T-helper 2 cell treated with Interferon-gamma antibody and Interleukin-4, amounts not matched to agents 5 μg/mL and 100 μg/mL, for 36 hours (primary cell): ENCODE measurements at regions not wholly inside any gene's neighbourhood (a gene's known extent, or its start where the extent isn't known, plus 50 kb on each side); places are given as distances from the start of the nearest gene placed in this dataset.

Experiments
- DNase-seq: peaks from one replicate; pipeline ENCODE4 v3.0.0; 2021; ENCODE audit warnings: low spot score
- H3K27ac Mint-ChIP-seq: one replicate; pipeline ENCODE4 v1.8.0; 2021; ENCODE audit warnings: mild to moderate bottlenecking, mixed read lengths
- H3K27me3 Mint-ChIP-seq: one replicate; pipeline ENCODE4 v1.8.0; 2021; ENCODE audit warnings: low read depth, mixed read lengths
- H3K36me3 Mint-ChIP-seq: one replicate; pipeline ENCODE4 v1.8.0; 2021; ENCODE audit warnings: low read depth, mixed read lengths
- H3K4me1 Mint-ChIP-seq: one replicate; pipeline ENCODE4 v1.8.0; 2021; ENCODE audit warnings: low read depth, mixed read lengths
- H3K4me3 Mint-ChIP-seq: one replicate; pipeline ENCODE4 v1.8.0; 2022; ENCODE audit warnings: mild to moderate bottlenecking, moderate library complexity, mixed read lengths
- H3K9me3 Mint-ChIP-seq: one replicate; pipeline ENCODE4 v1.8.0; 2021; ENCODE audit warnings: mixed read lengths

DNA sequence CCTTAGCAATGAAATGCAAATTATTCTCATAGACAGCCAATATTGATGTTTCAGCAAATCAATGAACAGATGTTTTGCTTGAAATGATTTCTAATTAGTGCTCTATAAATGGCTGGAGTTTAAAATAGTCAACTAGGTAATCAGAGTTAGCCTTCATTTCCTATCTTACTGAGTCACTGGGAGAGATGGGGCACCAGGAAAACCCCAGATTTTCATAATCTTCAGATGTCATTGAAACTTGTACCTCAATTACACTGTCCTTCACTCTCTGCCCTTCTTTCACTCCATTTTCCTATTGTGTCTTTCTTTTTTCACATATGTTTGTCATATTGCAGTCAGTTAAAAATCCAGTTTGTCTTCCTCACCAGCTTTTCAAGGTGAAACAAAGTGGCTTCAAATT lies 92.7 kb downstream of the C12orf75 start:
- DNase-seq: no peak
- Mint-ChIP-seq H3K4me1 (peaks cover 2% of the 10 kb centered on the region), H3K9me3 (no peaks in the 10 kb centered on the region), H3K27me3 (peaks cover 8% of the 10 kb centered on the region), H3K36me3 (no peaks in the 10 kb centered on the region), H3K27ac (no peak overlapping the region), H3K4me3 (no peak overlapping the region)

DNA sequence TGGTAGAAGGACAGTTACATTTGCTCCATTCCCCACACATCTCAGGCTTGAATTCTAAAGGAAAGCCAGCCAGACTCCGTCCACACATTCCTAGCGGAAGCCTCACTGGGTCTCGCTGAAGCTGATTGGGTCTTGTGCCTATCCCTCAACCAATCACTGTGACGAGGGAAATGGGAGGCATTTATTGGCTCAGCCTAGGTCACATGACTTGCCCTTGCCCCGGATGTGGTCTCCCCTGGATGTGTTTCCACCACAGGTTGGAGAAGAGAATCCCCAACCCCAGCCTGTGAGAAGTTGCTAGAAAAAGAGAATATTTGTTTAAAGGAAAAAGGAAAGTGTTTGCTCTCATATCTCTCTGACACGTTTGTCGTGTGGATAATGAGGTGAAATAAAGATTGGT lies 93.4 kb downstream of the C12orf75 start:
- H3K27ac Mint-ChIP-seq: no peak overlapping the region
- H3K27me3 Mint-ChIP-seq: peaks cover 10% of the 10 kb centered on the region
- no peak for DNase-seq
- H3K4me1 Mint-ChIP-seq: peaks cover 2% of the 10 kb centered on the region
- no peaks in the 10 kb centered on the region for H3K9me3 Mint-ChIP-seq
- H3K4me3 Mint-ChIP-seq: no peak overlapping the region
- H3K36me3 Mint-ChIP-seq: no peaks in the 10 kb centered on the region

DNA sequence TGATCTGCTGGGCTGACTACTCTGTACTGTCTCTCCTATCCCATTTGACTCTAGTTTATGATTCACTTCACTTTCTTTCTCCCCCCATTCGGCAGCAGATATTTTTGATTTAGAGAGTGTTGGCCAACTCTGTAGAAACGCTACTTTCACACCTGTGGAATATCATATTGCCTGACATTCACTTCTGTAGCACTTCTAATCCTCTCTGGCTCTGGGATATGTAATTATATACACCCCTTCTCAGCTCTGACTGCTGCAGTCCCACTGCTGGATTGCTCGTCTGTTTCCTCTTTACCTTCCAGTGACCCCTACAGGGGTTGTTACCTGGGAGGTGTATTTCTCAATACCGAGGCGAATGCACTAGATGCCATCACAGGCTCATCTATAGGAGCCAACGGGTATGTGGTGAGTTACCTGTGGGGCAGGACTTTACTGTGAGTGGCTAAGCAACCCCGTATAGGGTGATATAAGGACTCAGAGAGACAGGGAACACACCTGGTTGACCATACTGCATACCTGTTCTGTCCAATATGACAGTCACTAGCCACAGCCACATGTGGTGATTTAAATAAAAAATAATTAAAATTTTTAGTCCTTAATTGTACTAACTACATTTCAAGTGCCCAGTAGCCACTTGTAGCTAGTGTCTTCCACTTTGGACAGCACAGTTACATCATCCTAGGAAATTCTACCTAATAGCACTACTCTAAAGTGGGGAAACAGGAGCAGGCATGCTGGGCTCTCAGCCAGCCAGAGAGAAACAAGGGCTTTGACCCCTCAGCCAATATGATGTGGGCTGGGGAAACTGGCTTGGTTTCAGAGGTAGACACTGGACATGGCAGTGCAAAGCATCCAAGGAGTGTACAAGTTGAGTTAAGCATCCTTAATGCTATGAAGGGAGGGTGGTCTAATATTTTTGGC lies 95.0 kb downstream of the C12orf75 start:
- DNase-seq: no peak
- Mint-ChIP-seq H3K4me3 (no peak overlapping the region), H3K36me3 (no peaks in the 10 kb centered on the region), H3K27ac (no peak overlapping the region), H3K4me1 (peaks cover 2% of the 10 kb centered on the region), H3K9me3 (no peaks in the 10 kb centered on the region), H3K27me3 (peaks cover 10% of the 10 kb centered on the region)

- peaks cover 12% of the 10 kb centered on the region for H3K27me3 Mint-ChIP-seq
- no peaks in the 10 kb centered on the region for H3K9me3 Mint-ChIP-seq
- H3K4me3 Mint-ChIP-seq: no peak overlapping the region
- peaks cover 2% of the 10 kb centered on the region for H3K4me1 Mint-ChIP-seq
- H3K27ac Mint-ChIP-seq: no peak overlapping the region
- H3K36me3 Mint-ChIP-seq: no peaks in the 10 kb centered on the region
- DNase-seq: no peak
These were observed 96.3 kb downstream of the C12orf75 start for GRCh38 chr12:105426766-105427165.

DNA sequence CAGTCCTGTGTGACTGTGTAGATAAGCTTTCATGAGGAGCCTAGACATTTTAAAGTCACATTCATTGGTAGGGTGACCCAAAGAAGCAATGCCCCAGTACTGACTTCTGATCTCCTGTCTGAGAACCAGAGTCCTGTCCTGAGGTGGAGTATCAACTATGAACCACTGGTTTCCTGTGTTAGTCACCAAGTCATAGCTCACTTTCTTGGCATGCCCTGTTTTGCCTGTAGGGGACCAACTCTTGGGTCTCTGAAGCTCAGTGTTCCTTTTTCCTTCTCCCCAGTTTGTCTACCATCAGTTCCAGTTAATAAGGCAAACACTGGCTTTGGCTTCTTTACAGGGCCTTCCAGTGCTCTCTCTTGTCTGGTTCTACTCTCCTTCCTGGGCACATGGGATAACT lies 97.4 kb downstream of the C12orf75 start:
- DNase-seq: no peak
- H3K27me3 Mint-ChIP-seq: peaks cover 12% of the 10 kb centered on the region
- no peaks in the 10 kb centered on the region for H3K36me3 Mint-ChIP-seq
- H3K4me1 Mint-ChIP-seq: peaks cover 2% of the 10 kb centered on the region
- no peak overlapping the region for H3K4me3 Mint-ChIP-seq
- H3K9me3 Mint-ChIP-seq: no peaks in the 10 kb centered on the region
- no peak overlapping the region for H3K27ac Mint-ChIP-seq

DNA sequence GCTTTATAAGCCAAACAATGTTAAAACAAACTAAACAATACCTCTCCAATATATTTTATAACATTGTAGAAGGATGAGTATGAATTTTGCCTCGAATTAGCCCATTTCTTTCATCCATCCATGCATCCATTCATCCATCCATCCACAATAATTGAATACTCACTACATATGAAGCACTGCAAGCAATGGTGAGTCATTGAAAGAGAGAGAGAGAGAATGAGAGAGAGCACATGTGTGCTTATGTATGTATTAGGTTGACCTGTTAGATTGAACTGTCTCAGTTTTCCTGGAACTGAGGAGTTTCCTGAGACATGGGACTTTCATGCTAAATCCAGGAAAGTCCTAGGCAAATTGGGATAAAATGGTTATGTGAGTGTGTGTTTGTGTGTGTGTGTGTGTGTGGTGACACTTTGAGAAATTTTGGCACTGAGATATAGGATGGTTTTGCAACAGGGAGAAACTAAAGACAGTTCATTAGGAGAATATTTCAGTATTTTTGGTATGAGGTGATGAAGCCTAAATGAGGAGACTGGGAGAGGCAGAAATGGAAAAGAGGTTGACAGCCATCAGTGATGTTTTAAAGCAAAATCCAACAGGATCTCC lies 98.4 kb downstream of the C12orf75 start:
- Mint-ChIP-seq H3K4me1 (peaks cover 2% of the 10 kb centered on the region), H3K9me3 (no peaks in the 10 kb centered on the region), H3K4me3 (no peak overlapping the region), H3K27ac (no peak overlapping the region), H3K36me3 (no peaks in the 10 kb centered on the region), H3K27me3 (peaks cover 9% of the 10 kb centered on the region)
- no peak for DNase-seq

DNA sequence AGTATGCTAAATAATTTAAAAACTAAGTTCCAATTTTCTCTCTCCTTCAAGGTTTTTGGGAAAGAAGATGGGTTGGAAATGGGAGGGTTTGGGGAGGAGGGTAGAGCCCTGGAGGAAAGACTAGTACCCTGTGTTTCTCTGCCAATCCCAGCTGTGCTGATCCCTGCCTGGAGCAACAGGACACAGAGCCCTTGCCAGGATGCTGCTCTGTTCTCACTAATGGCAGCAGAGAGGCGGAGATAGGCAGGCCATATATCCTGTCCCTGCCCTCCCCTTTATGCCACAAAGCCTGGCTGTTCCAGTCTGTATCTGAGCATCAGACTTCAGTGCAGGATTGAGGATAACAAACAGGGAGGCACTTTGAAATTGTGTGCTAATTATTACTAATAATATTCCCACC lies 99.0 kb downstream of the C12orf75 start:
- Mint-ChIP-seq H3K4me1 (peaks cover 1% of the 10 kb centered on the region), H3K27ac (no peak overlapping the region), H3K9me3 (no peaks in the 10 kb centered on the region), H3K36me3 (no peaks in the 10 kb centered on the region), H3K27me3 (peaks cover 11% of the 10 kb centered on the region), H3K4me3 (no peak overlapping the region)
- DNase-seq: no peak

DNA sequence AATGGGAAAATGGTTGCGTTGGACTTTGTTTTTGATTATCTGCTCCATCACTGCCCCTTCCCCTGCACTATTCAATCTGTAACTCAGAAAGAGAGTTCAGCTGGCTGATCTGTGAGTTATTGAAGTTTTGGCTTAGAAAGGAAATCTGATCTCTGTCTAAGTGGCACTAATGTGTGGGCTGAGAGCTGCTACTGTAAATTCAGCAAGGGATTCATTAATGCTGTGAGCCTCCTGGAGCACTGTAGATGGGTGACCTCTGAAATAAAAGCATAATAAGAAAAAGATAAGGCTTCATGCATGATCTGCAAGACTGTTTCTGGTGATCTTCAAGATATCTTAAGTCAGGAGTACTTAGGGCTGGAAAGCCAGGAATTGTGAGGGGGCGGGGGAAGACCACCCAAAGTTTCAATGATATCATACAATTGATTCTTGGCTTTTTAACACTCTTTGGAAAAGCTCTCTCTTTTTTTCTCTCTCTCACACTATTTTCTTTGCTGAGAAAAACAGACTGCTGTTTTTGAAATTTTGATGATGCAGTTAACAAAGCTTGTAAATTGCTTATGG lies 101.1 kb downstream of the C12orf75 start:
- Mint-ChIP-seq H3K36me3 (no peaks in the 10 kb centered on the region), H3K4me3 (no peak overlapping the region), H3K4me1 (peaks cover 1% of the 10 kb centered on the region), H3K27me3 (peaks cover 22% of the 10 kb centered on the region), H3K9me3 (no peaks in the 10 kb centered on the region), H3K27ac (no peak overlapping the region)
- DNase-seq: no peak

DNA sequence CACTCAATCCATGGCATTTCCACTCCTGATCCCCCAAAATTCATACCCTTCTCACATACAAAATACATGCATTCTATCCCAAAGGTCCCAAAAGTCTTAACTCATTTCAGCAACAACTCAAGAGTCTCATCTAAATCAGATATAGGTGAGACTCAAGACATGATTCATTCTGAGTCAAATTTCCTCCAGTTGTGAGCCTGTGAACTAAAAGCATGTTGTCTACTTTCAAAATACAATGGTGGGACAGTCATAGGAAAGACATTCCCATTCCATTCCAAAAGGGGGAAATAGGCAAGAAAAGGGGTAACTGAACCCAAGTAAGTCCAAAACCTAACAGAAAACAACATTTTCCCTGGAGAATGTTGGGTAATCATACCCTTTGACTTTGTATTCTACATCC lies 103.3 kb downstream of the C12orf75 start:
- no peak for DNase-seq
- H3K36me3 Mint-ChIP-seq: no peaks in the 10 kb centered on the region
- H3K27me3 Mint-ChIP-seq: peaks cover 19% of the 10 kb centered on the region
- H3K9me3 Mint-ChIP-seq: no peaks in the 10 kb centered on the region
- H3K4me1 Mint-ChIP-seq: no peaks in the 10 kb centered on the region
- no peak overlapping the region for H3K27ac Mint-ChIP-seq
- H3K4me3 Mint-ChIP-seq: no peak overlapping the region

- H3K4me3 Mint-ChIP-seq: no peak overlapping the region
- H3K27ac Mint-ChIP-seq: no peak overlapping the region
- no peaks in the 10 kb centered on the region for H3K4me1 Mint-ChIP-seq
- peaks cover 22% of the 10 kb centered on the region for H3K27me3 Mint-ChIP-seq
- peaks cover 4% of the 10 kb centered on the region for H3K9me3 Mint-ChIP-seq
- no peak for DNase-seq
- H3K36me3 Mint-ChIP-seq: no peaks in the 10 kb centered on the region
These were observed 106.1 kb downstream of the C12orf75 start for GRCh38 chr12:105436636-105437035.

DNA sequence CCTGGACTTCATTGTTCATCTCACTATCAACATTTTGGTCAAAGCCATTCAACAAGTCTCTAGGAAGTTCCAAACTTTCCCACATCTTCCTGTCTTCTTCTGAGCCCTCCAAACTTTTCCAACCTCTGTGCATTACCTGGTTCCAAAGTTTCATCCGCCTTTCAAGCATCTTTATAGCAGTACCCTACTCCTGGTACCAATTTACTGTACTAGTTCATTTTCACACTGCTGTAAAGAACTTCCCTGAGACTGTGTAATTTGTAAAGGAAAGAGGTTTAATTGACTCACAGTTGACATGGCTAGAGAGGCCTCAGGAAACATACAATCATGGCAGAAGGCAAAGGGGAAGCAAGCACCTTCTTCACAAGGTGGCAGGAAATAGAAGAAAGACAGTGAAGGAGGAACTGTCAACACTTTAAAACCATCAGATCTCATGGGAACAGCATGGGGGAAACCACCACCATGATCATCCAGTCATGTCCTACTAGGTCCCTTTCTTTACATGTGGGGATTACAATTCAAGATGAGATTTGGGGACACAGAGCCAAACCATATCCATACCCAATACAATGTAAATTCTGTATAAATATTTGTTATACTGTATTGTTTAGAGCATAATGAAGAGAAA lies 109.7 kb downstream of the C12orf75 start:
- Mint-ChIP-seq H3K9me3 (peaks cover 4% of the 10 kb centered on the region), H3K27me3 (peaks cover 41% of the 10 kb centered on the region), H3K4me3 (no peak overlapping the region), H3K36me3 (no peaks in the 10 kb centered on the region), H3K4me1 (no peaks in the 10 kb centered on the region), H3K27ac (no peak overlapping the region)
- DNase-seq: no peak

DNA sequence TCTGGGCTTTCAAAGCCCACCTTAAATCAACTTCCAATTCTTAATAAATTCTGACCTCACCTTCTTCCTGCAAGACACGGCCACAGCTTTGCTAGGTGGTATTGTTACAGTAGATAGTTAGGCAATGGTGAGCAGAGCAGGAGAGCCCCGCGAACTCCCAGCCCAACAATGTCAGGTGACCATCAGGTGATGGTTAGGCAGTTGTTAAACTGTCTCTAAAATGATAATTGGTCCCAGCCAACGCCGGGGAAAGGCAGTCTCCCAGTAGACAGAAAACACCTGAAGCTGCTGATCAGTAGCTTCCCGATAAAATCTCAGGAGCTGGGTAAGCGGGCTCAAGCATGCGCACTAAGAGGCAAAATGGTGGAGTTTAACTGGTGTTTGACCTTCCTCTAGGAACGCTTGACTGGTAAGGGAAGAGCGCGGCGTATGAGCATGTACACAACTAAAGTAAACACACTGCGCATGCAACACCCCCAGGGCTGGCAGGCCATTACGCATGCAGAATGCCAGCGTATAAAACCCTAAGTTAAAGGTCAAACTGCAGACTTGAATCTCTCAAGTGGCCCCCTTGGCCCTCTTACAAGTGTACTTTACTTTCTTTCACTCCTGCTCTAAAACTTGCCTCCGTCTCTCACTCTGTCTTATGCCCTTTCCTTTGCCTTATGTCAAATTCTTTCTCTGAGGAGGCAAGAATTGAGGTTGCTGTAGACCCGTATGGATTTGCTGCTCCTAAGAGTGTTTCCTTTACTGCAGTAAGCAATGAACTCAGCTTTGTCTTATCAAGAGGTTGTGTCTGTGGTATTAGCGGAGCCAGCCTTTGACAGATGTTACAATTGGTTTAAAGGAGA lies 113.5 kb downstream of the C12orf75 start:
- no peak overlapping the region for H3K4me3 Mint-ChIP-seq
- no peak for DNase-seq
- H3K36me3 Mint-ChIP-seq: no peaks in the 10 kb centered on the region
- no peaks in the 10 kb centered on the region for H3K4me1 Mint-ChIP-seq
- no peak overlapping the region for H3K27ac Mint-ChIP-seq
- peaks cover 33% of the 10 kb centered on the region for H3K27me3 Mint-ChIP-seq
- peaks cover 4% of the 10 kb centered on the region for H3K9me3 Mint-ChIP-seq

DNA sequence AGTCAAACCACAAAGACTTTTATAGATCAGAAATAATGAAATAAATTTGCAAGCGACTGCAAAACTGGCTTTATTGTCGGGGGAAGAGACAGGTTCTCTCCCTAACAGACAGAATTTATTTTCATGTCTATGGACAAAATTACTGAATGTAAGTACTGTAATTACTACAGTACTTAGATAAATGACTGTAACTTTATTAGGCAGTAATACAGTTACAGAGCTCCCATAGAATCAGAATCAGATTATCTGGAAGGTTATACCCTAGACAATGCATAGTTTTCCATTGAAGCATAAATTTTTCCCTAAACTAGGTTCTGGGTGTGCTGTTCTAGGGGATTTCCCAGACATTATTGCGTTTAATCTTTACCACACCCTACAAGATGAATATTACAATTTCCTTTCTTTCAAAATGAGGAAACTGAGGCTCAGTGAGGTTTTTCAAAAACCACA lies 114.2 kb downstream of the C12orf75 start:
- H3K9me3 Mint-ChIP-seq: peaks cover 4% of the 10 kb centered on the region
- DNase-seq: no peak
- H3K4me1 Mint-ChIP-seq: no peaks in the 10 kb centered on the region
- H3K4me3 Mint-ChIP-seq: no peak overlapping the region
- H3K36me3 Mint-ChIP-seq: no peaks in the 10 kb centered on the region
- no peak overlapping the region for H3K27ac Mint-ChIP-seq
- peaks cover 36% of the 10 kb centered on the region for H3K27me3 Mint-ChIP-seq
